HG03196 (cell line): ENCODE measurements at regions not wholly inside any gene's neighbourhood (a gene's known extent, or its start where the extent isn't known, plus 50 kb on each side); places are given as distances from the start of the nearest gene placed in this dataset.

Experiments used
- ATAC-seq: cut with Tn5 transposase; IDR thresholded peaks from one replicate; pipeline ENCODE4 v1.9.1; 2021; ENCODE audit not compliant: unreplicated experiment

DNA sequence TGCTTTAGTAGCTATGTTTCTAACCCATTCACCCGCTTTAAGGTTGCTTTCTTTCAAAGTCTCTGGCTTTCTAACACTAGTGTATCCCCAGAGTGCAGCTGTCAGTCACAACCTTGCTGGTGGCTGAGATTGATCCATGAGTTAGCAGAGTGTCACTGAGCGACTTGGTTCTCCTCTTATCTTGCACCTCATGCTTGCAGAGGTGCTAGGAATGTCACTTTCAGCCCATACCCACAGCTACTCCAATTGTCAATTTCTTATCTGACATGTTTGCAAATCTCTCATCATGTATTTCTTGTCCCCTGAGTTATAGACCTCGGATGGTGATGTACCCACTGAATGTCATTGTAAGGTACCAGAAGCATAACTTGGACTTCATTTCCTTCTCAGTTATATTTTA is 1110.2 kb downstream of the GALC start:
- ATAC-seq: no peak

DNA sequence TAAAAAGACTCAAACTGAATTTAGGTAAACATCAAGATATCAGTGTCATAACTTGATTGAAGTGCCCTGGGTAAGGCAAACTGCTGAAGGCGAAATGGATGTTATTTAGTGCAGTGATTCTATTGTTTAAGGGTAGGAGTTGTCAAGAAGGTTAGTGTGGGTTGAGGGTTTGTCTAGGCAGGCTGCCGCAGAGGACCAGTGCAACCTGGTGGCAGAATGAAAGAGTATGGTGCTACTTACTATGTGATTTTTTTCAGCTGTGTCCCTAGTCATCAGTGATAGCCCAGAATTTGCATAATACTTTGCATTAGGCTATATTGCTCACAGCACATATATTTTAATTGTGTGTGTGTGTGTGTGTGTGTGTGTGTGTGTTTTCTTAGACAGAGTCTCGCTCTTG is 1127.0 kb downstream of the GALC start:
- no peak for ATAC-seq

DNA sequence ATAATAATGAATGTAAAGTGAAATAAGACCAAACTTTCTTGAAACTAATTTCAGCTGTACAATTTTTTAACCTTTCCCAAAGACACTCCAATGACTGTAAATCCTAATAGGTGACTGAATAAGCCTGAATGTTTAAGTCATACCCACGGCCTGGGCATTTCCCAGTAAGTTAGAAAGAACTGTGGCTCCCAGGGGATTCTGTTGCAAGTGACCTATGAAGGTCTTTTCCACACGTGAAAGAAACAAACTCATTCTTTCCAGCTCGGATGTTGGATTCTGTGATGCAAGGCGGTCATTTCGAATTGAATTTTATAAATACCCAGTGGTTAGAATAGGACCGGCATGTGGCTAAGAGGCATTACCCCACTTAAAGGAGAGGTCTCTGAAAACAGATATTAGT is 1134.4 kb downstream of the GALC start:
- ATAC-seq: no peak

DNA sequence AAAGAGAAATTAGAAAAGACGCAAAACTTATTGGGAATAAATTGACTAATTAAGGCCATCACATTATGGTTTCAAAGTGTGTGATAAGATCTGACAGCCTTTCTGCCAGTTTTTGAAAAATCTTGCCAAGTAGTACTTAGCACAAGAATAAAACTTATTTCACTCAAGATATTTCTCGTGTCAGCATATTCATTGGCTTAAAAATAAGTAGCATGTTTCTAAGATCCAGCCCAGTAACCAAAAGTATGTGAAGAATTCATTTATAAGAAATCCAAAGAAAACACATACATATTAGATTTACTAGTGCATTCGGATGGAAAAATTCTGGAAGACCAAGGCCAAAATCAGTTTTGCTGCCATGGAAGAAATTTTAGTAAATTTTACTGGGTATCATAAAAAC is 1135.0 kb downstream of the GALC start:
- no peak for ATAC-seq

DNA sequence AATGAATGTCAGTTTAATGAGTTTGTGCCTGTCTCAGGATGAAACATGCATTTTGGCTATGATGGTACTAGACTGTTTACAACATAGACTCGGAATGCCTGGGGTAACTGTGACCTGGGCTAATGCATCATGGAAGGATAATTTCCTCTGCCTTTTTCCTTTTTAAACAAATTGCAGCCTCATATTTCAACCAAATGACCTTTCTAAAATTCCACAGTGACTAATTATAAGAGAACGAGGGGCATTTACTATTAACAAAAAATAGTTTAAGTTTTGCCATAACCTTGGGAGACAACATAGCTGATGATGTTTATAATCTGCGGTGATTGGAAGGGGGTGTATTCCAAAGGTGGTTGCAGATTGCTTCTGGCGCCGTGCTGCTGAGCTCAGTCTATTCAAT is 1140.5 kb downstream of the GALC start:
- no peak for ATAC-seq

DNA sequence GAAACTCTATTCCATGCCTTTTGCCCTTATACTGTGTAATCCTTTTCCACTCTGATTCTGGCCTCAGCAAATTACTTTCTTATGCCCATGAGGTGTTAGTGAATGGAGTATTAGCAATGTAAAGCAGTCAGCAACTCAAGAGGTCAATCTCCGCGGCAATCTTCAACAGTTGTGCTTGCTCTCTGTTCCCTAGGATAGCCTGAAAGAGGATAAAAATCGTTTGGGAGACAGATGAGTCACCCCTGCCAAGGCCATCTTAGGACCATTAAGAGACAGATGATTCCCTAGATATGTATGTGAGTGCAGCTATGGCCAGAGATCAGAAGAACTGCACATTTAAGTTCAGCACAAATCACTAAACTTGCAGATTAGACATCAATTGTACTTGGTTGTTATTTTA is 1145.8 kb downstream of the GALC start:
- no peak for ATAC-seq

DNA sequence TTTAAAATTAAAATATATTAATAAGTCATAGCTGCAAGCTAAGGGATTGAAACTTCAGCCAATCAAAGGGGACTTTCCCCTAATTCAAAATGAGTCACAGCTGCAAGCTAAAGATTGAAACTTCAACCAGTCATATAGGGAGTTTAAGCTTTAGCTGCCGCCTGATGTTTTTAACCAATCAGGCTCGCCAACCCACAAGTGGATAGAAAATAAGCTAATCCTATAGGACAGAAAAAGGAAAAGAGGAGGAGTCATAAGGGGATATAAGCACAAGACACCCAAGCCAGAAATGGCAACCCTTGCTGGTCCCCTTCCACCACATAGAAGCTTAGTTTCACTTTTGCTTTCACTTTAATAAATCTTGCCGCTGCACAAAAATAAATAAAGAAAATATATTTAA is 1154.6 kb downstream of the GALC start:
- no peak for ATAC-seq

DNA sequence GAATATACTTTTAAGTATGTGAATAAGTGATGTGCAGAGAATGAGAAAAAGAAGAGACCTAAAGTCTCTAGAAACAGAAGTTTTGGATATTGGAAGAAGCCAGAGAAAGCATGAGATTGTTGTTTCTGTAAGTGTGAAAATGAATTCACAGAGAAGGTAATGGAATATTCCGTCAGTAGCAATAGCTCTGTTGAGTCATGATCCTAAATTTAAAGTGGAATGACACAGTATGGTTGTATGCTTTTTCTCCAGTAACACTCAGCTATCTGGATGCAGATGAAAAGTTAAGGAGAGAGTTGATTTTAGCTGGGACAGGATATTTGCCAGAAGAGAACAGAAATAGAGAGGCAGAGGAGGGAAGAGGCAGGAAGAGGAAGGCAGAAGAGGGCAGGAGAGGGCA is 1166.3 kb downstream of the GALC start:
- no peak for ATAC-seq

DNA sequence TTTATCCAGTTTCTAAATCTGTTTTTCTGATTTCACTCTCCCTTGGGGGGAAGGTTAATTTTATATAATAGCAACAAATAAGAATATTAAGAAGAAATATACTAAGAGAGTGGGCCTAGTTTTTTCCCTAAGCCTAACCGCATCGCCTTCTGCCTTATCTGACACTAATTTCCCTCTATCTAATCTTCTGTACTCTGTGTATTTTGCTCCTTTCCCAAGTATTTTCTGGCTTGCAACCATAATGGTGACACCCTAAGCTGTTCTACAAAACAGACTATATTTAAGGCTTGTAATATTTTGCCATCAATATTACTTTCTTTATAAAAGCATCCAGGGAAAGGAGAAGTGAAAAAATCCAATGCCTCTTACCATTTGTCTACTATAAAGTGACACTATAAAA is 1168.8 kb downstream of the GALC start:
- ATAC-seq: no peak

DNA sequence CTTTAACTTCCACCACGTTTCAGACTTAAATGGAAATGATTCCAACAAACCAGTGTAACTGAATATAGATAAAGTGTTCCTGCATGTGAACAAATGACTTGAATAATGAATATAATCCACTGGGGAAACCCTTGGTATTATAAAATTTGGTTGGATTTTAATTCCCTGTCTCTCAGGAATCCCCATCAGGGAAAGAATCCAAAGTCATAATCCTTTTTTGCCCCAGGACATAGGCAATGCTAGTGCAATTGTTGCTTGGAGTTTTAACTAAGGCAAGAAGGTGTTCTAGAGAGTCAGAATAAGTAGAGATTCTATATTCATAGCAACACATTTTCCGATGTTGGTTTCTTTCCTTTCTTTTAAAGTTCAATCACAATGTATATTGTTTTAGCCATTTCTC is 1169.4 kb downstream of the GALC start:
- no peak for ATAC-seq

DNA sequence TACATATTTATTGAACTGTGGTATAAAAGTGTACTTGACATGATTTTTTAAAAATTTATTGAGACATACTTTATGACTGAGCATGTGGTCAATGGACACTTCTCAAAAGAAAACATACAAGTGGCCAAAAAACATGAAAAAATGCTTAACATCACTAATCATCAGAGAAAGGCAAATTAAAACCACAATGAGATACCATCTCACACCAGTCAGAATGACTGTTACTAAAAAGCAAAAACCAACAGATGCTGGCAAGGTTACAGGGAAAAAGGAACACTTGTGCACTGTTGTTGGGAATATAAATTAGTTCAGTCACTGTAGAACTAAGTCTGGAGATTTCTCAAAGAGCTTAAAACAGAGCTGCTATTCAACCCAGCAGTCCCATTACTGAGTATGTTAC is 1177.6 kb downstream of the GALC start:
- no peak for ATAC-seq

DNA sequence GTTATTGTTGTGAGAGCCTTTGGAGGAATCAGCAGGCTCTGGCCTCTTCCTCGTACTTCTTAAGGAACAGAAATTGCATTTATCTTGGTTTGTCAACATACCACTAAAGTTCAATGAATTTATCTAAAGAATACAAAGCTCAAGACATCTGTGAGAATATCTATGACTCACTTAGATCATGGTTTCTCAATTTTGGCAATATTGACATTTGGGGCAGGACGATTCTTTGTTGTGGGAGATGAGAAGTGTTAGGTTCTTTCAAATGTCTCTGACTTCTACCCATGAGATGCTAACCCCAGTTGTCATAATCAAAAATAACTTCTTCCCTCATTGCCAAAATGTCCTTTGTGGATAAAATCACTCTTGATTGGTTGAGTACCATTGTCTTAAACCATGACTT is 1190.3 kb downstream of the GALC start:
- no peak for ATAC-seq

DNA sequence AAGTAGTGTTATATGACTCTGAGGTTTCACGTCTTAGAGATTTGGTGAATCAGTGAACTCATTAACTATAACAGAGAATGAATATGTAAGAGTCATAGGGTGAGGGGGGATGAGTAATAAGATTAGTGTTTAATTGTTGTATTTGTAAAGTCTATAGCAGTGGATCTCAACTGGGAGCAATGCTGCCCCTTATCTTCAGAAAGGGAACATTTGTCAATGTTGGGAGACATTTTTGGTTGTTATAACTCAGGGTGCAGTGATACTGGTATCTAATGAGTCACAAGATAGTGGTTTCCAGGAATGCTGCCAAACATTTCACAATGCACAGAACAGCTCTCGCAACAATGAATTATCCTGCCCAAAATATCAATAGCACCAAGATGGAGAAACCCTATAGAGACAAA is 1193.7 kb downstream of the GALC start:
- no peak for ATAC-seq

DNA sequence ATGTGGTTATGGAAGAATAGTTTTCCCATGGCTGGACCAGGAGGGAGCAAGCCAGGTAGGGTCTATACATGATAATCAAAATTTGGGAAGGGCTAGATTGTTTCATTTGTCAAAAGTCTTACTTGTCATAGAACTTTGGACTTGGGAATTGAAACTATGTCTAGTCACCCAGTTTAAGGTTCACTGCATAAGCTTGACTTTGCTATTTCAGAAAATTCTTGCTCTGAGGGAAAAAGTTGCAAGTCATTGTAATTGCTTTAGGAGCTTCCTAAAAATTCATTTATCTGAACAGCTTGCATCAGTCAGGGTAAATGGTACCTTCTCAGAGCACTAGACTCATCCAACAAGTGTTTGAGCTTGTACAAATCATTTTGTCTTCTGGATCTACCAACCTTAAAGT is 1194.7 kb downstream of the GALC start:
- no peak for ATAC-seq

DNA sequence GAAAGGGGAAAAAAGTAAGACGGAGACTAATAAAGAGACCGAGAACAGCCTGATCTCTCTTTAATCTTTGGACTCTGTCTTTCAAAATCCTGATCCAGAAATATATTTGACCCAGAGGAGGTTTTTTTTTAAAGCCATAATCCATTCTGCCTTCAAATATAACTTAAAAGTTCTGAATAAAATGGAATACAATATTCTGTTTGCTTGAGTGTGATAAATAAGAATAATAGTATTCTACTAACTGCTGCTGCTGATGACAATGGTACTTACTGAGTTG is 1196.0 kb downstream of the GALC start:
- ATAC-seq: no peak

DNA sequence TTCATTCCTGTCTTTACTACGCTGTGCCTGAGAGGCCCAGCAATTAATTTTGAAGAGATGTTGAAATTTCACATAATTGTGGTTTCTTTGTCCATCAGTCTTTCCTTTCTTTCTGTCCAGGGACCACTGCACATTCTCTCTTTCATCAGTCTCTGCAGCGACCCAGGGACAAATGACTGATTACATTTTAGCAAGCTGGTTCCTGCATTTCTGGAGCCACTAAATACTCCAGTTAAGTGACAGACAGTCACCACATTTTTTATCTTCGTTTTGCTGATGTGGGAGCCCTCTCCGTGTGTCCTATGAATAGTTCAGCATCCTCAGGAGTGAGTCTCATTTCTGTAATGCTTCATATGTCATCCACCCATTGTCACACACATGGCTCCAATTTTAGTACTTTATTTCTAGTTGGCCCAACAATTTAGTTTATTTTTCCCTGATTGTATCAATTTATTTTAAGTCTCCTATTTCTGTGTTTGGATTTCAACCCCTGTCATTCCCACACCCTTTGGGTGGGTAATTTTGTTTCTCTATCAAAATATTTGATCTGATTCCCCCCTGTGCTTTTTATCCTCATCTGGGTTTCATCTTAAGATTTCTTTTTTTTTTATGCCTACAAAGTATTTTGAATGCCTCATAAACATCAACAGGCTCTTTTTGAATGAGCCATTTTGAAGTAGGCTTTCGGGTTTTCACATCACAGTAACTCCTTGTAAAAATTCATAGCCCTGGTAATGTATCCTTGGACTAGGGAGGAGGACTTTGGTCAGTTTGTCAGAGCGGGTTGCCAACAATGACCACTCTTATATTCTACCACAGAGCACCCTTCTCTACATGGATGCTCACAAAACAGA is 1196.5 kb downstream of the GALC start:
- no peak for ATAC-seq

DNA sequence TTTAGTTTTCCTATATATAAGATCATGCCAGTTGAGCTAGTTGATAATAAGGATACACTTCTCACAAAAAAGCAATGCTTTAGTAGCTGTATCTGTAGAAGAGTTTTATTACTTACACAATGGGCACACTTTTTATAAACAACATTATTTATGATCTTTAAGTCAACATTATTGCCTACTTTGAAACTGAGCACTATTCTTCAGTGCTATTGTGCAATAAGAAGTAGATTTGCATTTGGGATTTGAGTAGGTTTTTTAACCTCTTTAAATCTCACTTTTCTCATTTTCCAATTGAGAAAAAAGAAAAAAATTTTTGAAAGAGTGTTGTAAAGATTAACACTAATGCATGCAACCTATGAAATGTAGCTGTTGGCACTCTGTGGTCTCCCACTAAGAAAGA is 1198.3 kb downstream of the GALC start:
- no peak for ATAC-seq

DNA sequence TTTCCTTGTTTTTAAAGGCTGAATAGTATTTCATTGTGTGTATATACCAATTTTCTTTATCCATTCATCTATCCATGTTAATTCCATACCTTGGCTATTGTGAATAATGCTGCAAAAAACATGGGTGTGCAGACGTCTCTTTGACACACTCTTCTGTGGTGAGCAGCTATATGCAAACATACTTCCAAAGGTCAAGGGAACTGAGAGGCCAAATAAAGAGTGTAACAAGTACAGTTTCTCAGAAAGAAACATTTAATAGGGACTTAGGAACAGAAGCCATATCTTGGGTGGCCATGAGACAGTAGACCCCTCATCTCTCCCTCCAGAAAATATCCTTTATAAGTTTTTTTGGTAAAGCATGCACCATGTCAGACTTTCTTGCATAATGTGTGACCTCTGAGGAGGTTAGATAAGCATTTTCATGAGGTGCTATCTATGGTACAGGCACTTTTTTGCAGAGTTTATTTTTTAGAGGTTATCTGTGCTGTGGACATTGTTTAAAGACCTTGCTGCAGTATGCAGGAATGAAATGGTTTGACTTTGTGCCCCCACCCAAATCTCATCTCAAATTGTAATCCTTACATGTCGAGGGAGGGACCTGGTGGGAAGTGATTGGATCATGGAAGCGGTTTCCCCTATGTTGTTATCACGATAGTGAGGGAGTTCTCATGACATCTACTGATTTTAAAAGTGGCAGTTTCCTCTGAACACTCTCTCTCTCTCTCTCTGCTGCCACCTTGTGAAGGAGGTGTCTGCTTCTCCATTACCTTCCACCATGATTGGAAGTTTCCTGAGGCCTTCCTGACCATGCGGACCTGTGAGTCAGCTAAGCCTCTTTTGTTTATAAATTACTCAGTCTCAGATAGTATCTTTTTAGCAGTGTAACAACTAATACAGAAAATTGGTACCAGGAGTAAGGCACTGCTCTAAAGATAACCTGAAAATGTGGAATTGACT is 1202.3 kb downstream of the GALC start:
- no peak for ATAC-seq

DNA sequence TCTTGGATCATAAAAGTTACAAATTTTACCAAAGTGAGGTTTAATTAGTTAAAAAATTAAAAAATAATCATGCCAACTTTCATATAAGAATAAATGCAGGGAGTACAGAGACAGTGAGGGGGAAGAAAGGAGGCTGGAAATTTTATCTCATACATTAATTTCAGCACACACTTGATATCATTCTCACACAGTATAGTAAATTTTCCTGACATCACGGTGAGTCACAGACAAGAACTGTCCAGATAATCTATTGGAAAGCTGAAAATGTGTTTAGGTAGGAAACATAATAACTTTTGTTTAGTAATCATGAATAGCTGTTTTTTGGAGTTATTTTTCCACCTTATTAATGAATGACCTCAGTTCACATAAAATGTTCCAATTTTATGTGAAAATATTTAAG is 1204.8 kb downstream of the GALC start:
- ATAC-seq: no peak

DNA sequence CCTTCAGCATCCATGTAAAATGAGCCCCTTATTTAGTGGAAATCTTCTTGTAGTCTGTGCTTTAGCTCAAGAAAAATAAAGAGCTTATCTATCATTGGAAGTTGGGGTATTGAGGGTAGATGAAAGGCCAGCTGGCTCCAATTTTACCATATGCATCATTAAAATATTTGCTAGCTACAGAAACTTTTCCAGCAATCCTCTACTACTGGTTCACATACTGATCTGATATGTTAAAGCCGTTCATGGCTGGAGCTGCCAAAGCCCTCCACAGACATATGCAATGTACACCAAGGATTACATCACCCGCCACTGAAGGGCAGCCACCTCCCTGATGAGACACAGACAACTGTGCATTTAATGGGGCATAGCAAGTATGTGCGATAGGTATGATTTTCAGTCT is 1205.3 kb downstream of the GALC start:
- ATAC-seq: no peak

DNA sequence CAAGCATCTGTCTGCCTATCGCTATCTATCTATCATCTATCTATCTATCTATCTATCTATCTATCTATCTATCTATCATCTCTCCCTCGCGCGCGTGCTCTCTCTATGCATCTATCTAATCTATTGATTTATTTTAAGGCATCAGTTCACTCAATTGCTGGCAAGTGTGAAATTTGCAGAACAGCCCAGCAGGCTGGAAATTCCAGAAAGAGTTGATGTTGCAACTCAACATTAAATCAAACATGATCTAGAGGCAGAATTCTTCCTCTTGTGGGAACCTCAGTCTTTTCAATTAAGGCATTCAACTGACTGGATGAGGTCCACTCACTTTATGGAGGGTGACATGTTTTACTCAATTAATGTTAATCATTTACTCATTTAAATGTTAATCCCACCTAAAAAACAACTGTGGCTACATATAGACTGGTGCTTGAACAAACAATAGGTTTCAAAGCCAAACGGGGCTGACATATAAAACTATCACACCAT is 1210.8 kb downstream of the GALC start:
- ATAC-seq: no peak

DNA sequence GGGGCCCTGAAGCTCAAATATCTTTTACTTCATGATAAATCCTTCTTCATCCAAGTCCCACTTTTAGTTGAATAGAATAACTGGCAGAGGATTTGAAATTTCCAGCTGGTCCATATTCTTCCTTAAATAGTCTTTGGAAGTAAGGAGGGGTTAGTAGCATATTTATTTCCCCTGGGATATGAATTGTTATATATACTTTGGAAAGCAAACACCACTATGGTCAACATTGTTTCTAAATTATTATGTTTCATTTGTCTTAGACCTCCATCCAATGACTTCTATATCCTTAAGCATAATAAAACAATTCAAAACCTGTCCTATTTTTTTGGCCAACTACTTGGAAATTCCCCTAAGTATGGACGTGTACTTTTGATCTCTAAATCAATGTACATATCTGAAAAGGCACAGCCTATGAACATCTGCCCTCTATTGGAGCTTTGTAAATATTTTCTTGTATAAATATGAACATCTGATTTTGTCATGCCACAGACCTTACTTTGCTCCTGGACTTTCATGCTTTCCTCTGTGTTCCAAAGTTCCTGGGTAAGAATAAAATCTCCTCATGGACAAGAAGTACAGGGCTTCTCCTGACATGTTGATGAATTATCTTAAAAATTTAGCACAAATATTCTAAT is 1212.0 kb downstream of the GALC start:
- ATAC-seq: no peak
